ENCODE measurements at regions not wholly inside any gene's neighbourhood (a gene's known extent, or its start where the extent isn't known, plus 50 kb on each side); places are given as distances from the start of the nearest gene placed in this dataset.

DNA sequence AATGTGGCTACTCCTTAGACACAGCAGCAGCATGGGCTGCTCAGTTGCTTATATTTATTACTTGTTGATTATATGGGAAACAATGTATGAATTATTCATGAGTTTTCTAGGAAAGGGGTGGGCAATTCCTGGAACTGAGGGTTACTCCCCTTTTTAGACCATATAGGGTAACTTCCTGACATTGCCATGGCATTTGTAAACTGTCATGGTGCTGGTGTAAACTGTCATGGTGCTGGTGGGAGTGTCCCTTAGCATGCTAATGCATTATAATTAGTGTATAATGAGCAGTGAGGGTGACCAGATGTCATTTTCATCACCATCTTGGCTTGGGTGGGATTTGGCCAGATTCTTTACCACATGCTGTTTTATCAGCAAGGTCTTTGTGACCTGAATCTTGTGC, 734.6 kb upstream of the PTPRD start:
- ATAC-seq (ENCODE audit: low read depth) (no peak), DNase-seq (no peak)
- H3K27ac Mint-ChIP-seq: no peak overlapping the region
- no peaks in the 10 kb centered on the region for H3K36me3 Mint-ChIP-seq
- no peaks in the 10 kb centered on the region for H3K4me1 Mint-ChIP-seq
- POLR2A ChIA-PET: no interaction called here
- no peaks in the 10 kb centered on the region for H3K27me3 Mint-ChIP-seq
- H3K4me3 Mint-ChIP-seq: no peak overlapping the region
- H3K9me3 Mint-ChIP-seq: peaks cover 4% of the 10 kb centered on the region

- no peaks in the 10 kb centered on the region for H3K4me1 Mint-ChIP-seq
- H3K36me3 Mint-ChIP-seq: no peaks in the 10 kb centered on the region
- no peak overlapping the region for H3K4me3 Mint-ChIP-seq
- DNase-seq (no peak), ATAC-seq (ENCODE audit: low read depth) (no peak)
- POLR2A ChIA-PET: no interaction called here
- no peaks in the 10 kb centered on the region for H3K27me3 Mint-ChIP-seq
- H3K9me3 Mint-ChIP-seq: peaks cover 4% of the 10 kb centered on the region
- no peak overlapping the region for H3K27ac Mint-ChIP-seq
Measured at GRCh38 chr9:11348366-11348765, 735.6 kb upstream of the PTPRD start.

- H3K27ac Mint-ChIP-seq: no peak overlapping the region
- no peak overlapping the region for H3K4me3 Mint-ChIP-seq
- peaks cover 4% of the 10 kb centered on the region for H3K9me3 Mint-ChIP-seq
- no peaks in the 10 kb centered on the region for H3K36me3 Mint-ChIP-seq
- no peak for ATAC-seq (ENCODE audit: low read depth)
- no peaks in the 10 kb centered on the region for H3K4me1 Mint-ChIP-seq
- POLR2A ChIA-PET: no interaction called here
- H3K27me3 Mint-ChIP-seq: no peaks in the 10 kb centered on the region
- DNase-seq: no peak
Measured at GRCh38 chr9:11349187-11349586, 736.4 kb upstream of the PTPRD start.

GRCh38 chr9:11352612-11353011, 739.8 kb upstream of the PTPRD start:
- no peak overlapping the region for H3K27ac Mint-ChIP-seq
- H3K9me3 Mint-ChIP-seq: peaks cover 5% of the 10 kb centered on the region
- H3K27me3 Mint-ChIP-seq: no peaks in the 10 kb centered on the region
- no peaks in the 10 kb centered on the region for H3K4me1 Mint-ChIP-seq
- no peak overlapping the region for H3K4me3 Mint-ChIP-seq
- no peak for DNase-seq
- no peaks in the 10 kb centered on the region for H3K36me3 Mint-ChIP-seq
- POLR2A ChIA-PET: no interaction called here
- ATAC-seq (ENCODE audit: low read depth): no peak

DNA sequence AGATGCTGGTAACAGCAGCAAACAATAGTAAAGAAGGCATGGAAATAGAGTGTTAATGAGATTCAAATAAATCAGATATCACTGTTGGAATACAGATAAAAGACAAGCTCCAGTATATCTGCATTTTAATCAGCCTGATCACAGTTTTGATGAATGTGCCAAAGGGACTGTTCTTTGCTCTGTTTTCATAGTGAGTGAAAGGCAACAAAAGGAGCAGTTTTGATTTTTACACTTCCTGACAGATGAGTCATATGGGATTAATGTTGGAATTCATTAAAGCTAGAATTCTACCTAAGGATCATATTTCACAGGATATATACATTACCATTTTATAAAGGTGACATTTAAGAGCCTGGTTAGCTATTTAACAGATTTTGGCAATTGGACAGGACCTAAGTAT, 743.3 kb upstream of the PTPRD start:
- DNase-seq: no peak
- Mint-ChIP-seq H3K36me3 (no peaks in the 10 kb centered on the region), H3K9me3 (peaks cover 4% of the 10 kb centered on the region), H3K27ac (no peak overlapping the region), H3K4me3 (no peak overlapping the region), H3K4me1 (no peaks in the 10 kb centered on the region), H3K27me3 (no peaks in the 10 kb centered on the region)
- no peak for ATAC-seq (ENCODE audit: low read depth)
- POLR2A ChIA-PET: no interaction called here

- no peak overlapping the region for H3K4me3 Mint-ChIP-seq
- peaks cover 4% of the 10 kb centered on the region for H3K9me3 Mint-ChIP-seq
- no peaks in the 10 kb centered on the region for H3K4me1 Mint-ChIP-seq
- no peaks in the 10 kb centered on the region for H3K27me3 Mint-ChIP-seq
- POLR2A ChIA-PET: no interaction called here
- H3K36me3 Mint-ChIP-seq: no peaks in the 10 kb centered on the region
- no peak overlapping the region for H3K27ac Mint-ChIP-seq
- DNase-seq (no peak), ATAC-seq (ENCODE audit: low read depth) (no peak)
Measured at GRCh38 chr9:11366585-11367129, 753.9 kb upstream of the PTPRD start.

GRCh38 chr9:11374926-11375325, 762.1 kb upstream of the PTPRD start:
- no peaks in the 10 kb centered on the region for H3K4me1 Mint-ChIP-seq

DNA sequence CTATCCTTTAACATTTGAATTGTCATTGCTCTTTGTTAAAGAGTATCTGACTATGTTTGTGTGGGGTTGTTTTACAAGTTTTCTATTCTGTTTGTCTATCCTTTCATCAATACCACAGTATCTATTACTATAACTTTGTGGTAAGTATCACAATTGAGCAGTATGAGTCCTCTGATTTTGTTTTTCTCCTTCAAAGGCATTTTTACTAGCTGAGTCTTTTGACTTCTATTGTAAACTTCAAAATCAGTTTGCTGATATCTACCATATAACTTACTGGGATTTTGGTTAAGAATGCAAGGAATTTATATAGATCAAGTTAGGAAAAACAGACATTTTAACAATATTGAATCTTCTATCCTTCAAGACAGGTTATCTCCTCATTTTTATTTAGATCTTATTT, 789.8 kb upstream of the PTPRD start:
- Mint-ChIP-seq H3K27ac (no peak overlapping the region), H3K4me1 (no peaks in the 10 kb centered on the region), H3K4me3 (no peak overlapping the region), H3K27me3 (no peaks in the 10 kb centered on the region), H3K9me3 (peaks cover 16% of the 10 kb centered on the region), H3K36me3 (no peaks in the 10 kb centered on the region)
- ATAC-seq (ENCODE audit: low read depth) (no peak), DNase-seq (no peak)
- POLR2A ChIA-PET: no interaction called here

More at GRCh38 chr9:11374926-11375325, 762.1 kb upstream of the PTPRD start:
- Mint-ChIP-seq H3K9me3 (peaks cover 6% of the 10 kb centered on the region), H3K36me3 (no peaks in the 10 kb centered on the region), H3K4me3 (no peak overlapping the region), H3K27me3 (no peaks in the 10 kb centered on the region), H3K27ac (no peak overlapping the region)
- no peak for ATAC-seq (ENCODE audit: low read depth)
- POLR2A ChIA-PET: no interaction called here
- no peak for DNase-seq

- POLR2A ChIA-PET: no interaction called here
- Mint-ChIP-seq H3K36me3 (no peaks in the 10 kb centered on the region), H3K4me3 (no peak overlapping the region), H3K4me1 (no peaks in the 10 kb centered on the region), H3K9me3 (peaks cover 6% of the 10 kb centered on the region), H3K27ac (no peak overlapping the region), H3K27me3 (no peaks in the 10 kb centered on the region)
- DNase-seq (no peak), ATAC-seq (ENCODE audit: low read depth) (no peak)
Measured at GRCh38 chr9:11414241-11414640, 801.4 kb upstream of the PTPRD start.

DNA sequence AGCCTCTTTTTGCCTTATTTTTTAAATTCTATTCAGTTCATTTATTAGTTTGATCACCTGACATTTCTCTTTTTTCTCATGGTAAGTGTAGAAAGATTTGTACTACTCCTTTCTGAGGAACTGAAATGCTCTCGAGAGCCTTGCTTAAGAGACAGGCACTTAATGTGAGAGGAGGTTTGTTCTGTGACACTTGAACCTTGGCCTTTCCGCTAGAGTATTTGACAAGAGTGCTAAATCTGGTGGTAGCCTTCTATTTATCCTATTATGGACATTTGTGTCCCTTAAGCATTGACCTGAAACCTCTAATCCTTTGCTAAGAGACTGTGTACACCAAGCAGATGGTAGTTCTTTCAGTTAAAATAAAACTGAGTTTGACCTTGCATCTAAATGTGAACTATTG, 805.0 kb upstream of the PTPRD start:
- Mint-ChIP-seq H3K27me3 (no peaks in the 10 kb centered on the region), H3K4me3 (no peak overlapping the region), H3K9me3 (peaks cover 9% of the 10 kb centered on the region), H3K27ac (no peak overlapping the region), H3K36me3 (no peaks in the 10 kb centered on the region), H3K4me1 (no peaks in the 10 kb centered on the region)
- POLR2A ChIA-PET: no interaction called here
- no peak for ATAC-seq (ENCODE audit: low read depth)
- DNase-seq: no peak

DNA sequence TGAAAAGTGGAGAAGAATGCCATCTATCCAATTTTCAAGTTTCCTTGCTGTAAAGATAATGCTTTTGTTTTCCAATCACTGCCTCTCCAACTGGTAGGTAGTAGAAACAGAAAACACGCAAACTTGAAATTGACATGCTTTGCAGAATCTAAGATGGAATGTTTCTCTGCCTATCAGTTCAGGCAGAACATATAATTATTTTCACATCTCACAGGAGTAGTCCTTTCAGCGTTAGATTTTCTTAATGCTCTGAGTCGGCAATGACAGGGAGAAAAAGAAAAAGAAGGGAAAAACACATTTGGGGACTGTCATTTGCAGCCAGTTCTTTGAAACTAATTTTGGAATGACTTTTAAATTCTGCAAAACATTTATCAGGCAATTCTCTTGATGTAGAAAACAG, 818.7 kb upstream of the PTPRD start:
- Mint-ChIP-seq H3K9me3 (peaks cover 13% of the 10 kb centered on the region), H3K27me3 (no peaks in the 10 kb centered on the region), H3K4me1 (no peaks in the 10 kb centered on the region), H3K27ac (no peak overlapping the region), H3K36me3 (no peaks in the 10 kb centered on the region), H3K4me3 (no peak overlapping the region)
- POLR2A ChIA-PET: no interaction called here
- ATAC-seq (ENCODE audit: low read depth) (no peak), DNase-seq (no peak)

DNA sequence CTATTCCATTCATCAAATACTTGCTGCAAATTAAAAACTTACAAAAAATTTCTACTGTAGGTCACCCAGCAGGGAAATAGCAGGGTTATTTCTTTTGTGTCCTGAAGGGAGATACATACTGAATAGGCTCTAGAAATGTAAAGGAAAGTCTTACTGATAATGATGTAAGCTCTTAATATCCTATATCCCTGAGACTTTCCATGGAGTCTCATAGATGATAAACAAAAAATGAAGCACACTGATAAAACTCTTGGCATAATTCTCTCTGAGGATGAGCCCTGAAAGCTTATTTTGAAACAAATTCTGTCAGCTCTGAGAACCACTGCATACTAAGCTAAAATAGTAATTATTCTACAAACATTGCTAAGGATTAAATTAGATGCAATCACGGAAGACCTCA, 819.6 kb upstream of the PTPRD start:
- H3K27ac Mint-ChIP-seq: no peak overlapping the region
- DNase-seq: no peak
- no peaks in the 10 kb centered on the region for H3K4me1 Mint-ChIP-seq

GRCh38 chr9:11443631-11444030, 830.8 kb upstream of the PTPRD start:
- no peak overlapping the region for H3K27ac Mint-ChIP-seq
- no peak overlapping the region for H3K4me3 Mint-ChIP-seq
- no peak for DNase-seq
- H3K27me3 Mint-ChIP-seq: no peaks in the 10 kb centered on the region
- H3K4me1 Mint-ChIP-seq: no peaks in the 10 kb centered on the region
- ATAC-seq (ENCODE audit: low read depth): no peak
- POLR2A ChIA-PET: no interaction called here
- H3K36me3 Mint-ChIP-seq: no peaks in the 10 kb centered on the region
- peaks cover 9% of the 10 kb centered on the region for H3K9me3 Mint-ChIP-seq

More for the DNA sequence above, 819.6 kb upstream of the PTPRD start:
- Mint-ChIP-seq H3K4me3 (no peak overlapping the region), H3K9me3 (peaks cover 10% of the 10 kb centered on the region), H3K36me3 (no peaks in the 10 kb centered on the region), H3K27me3 (no peaks in the 10 kb centered on the region)
- POLR2A ChIA-PET: no interaction called here
- no peak for ATAC-seq (ENCODE audit: low read depth)

DNA sequence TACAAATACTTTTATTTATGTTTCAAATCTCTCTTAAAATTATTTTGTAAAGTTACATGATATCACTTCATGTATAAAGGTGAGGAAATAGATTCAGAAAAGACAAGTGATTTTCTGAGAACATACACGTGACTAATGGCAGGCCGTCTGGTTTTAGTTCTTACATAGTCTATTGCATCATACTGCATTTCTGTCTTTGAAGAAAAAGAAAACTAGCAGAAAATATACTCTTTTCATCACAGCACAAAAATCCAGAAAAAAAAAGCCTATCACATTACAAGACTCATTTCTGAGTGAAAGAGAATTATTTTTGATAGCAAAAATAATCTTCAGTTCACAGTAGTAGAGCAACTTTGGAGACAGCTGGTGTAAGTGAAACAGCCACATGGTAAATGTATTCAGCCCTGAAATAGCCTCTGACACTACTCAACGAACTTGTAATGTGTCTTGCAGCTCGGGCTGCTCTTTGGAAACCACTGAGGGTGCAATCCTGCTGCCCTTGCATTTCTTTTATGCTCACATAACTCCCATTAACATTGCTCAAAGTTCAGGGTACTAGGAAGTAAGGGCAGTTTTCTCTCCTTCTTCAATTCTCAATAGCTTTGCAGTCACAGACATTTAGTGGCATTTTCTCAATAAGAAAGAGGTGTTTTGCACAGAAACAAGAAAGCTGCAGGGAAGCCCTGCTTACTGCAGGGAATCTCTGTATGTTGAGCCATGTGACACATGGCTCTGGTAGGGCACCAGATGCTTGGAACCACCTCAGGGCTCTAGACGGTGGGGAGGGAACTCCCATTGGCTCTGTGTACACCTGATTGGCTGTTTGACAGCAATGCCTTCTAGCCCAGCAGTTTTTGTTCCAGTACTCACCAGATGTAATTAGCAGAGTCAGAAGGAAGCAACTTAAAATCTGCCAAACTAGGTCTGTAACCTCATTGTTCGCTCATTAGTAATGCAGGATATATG, 845.3 kb upstream of the PTPRD start:
- no peak for ATAC-seq (ENCODE audit: low read depth)
- H3K9me3 Mint-ChIP-seq: no peaks in the 10 kb centered on the region
- DNase-seq: no peak
- POLR2A ChIA-PET: no interaction called here
- H3K27ac Mint-ChIP-seq: no peak overlapping the region
- H3K4me1 Mint-ChIP-seq: no peaks in the 10 kb centered on the region
- H3K36me3 Mint-ChIP-seq: no peaks in the 10 kb centered on the region
- H3K4me3 Mint-ChIP-seq: no peak overlapping the region
- H3K27me3 Mint-ChIP-seq: no peaks in the 10 kb centered on the region
